HG02623 (cell line): ENCODE measurements at regions not wholly inside any gene's neighbourhood (a gene's known extent, or its start where the extent isn't known, plus 50 kb on each side); places are given as distances from the start of the nearest gene placed in this dataset.
"Not testable (repeated sequence)": the region's sequence is repeated elsewhere in the genome, so short reads cannot be mapped to it uniquely, and the experiment has no call there.

ENCODE experiments used
- ATAC-seq: cut with Tn5 transposase; IDR thresholded peaks from one replicate; pipeline ENCODE4 v1.9.1; 2021; ENCODE audit warnings: moderate library complexity; ENCODE audit not compliant: unreplicated experiment

DNA sequence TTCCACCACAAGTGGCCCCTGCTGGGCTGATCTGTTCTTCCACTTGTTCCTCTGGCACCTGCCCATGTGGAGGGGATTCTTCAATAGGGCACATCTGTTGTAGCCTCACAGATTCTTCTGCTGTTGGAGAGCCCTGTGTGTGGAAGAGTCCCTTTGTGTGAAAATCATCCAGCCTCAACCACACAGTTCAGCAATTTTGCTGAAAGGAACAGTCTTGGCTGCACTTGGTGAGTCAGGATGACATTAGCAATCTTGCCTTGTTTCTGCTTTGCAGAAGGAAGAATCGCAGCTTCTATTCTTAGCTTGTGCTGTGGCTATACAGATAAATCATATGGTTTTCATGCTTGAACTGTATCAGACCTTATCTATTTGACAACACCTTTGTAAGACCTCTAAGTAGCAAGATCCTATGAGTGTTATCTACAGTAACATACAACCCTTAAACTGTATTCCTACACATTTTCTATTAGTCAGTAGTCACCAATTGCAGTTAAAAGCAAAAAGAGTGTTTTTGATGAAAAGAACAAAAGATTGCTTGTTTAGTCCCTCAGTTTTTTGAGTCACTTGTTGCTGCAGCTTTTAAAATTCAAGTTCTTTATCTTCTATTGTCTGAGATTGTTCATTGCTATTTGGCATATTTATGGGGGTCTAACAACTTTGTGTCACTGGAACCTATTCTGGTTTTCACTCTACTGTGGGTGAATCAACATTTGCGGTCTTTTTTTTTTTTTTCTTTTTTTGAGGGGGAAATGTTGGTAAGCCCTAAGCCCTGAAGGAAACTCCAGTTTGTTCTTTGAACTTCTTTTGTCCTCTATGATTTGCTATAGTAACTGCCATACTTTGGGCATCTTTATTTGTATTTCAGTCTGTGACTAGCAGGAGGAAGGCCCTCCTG is 231.6 kb downstream of the TFAP2B start:
- ATAC-seq, result no peak

- ATAC-seq, result not testable (repeated sequence)
Measured at GRCh38 chr6:51052716-51053115, 234.0 kb downstream of the TFAP2B start.

- ATAC-seq, result not testable (repeated sequence)
Measured at GRCh38 chr6:51055316-51055715, 236.6 kb downstream of the TFAP2B start.

- no peak for ATAC-seq
Measured at GRCh38 chr6:51057296-51057695, 238.6 kb downstream of the TFAP2B start.

- no peak for ATAC-seq
Measured at GRCh38 chr6:51060262-51060762, 241.6 kb downstream of the TFAP2B start.

DNA sequence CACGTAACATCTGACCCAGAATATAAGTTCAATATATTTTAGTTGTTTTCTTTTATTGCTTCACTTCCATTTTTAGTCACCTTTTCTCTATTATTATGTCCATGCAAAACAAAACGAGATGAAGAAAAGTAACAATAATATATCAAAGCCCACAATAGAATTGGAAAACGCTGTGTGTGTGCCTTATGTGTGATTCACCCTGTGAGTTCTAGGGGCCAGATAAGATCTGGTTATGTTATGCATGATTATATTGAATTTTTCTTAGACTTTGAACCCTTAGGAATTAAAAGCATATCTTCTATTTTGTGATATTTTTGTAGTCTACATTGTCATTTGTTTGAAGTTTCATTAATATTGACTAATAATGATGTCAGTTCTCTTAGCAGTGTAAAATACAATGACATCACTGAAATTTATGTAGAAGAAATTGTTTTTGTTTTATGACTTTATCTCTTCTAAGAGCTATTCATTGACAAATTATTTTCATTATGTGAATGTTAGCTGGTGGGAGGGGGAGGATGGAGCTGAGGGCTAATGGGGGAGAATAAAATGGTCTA is 243.6 kb downstream of the TFAP2B start:
- ATAC-seq, result no peak

DNA sequence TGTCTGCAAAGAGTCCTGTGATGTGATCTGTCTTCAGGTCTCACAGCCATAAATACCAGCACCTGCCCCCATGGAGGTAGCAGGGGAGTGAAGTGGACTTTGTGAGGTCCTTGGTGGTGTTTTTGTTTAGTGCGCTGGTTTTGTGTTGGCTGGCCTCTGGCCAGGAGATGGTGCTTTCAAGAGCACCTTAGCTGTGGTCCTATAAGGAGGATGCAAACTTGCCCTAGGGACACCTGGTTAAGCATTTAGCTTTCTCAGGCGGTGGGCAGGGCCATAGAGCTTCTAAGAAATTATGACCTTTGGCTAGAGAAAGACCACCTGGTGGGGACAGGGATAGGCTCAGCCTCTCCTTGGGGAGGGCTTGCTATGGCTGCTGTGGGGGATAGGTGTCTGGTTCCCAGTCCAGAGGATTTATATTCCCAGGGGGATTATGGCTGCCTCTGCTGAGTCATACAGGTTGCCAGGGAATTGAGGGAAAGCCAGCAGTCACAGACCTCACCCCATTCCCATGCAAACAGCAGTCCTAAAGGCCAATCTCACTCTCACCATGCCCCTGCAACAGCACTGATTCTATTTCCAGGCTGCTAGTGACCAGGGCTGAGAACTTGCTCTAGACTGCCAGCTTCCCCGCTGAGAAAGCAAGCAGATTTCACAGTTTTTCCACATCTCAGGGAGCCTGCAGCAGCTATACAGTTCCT is 259.3 kb downstream of the TFAP2B start:
- ATAC-seq, result no peak

DNA sequence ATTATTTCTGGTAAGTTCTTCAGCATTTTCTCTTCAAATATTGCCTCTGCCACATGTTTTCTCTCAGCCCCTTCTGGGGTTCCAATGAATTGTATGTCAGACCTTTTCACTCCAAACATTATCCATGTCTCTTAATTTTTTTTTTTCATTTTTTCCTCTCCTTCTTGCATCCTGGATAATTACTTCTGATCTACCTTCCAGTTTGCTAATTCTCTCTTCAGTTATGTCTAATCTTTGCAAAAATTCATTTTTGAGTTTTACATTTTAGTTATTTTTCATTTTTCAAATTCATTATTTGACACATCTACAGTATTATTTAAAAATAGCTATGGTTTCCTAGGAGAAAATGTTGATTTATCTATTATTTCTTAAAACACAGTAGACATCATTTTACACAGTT is 271.7 kb downstream of the TFAP2B start:
- ATAC-seq, result no peak

DNA sequence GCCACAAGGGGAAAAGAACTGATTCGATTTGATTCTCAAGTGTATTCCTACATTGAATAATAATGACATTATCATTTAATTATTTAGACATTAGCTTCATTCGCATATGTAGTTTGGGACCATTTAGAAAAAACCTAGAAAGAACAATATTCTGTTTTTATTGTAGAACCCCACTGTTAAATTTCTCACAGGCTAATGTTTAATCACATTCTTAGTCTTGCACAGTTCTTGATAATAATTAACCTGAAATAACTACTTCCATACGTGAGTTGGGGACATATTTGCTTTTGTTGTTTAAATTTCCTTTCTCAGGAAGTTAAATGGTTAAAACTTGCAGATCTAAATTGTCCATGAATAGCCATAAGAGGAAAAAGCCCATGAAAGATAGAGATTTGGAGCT is 275.2 kb downstream of the TFAP2B start:
- no peak for ATAC-seq

DNA sequence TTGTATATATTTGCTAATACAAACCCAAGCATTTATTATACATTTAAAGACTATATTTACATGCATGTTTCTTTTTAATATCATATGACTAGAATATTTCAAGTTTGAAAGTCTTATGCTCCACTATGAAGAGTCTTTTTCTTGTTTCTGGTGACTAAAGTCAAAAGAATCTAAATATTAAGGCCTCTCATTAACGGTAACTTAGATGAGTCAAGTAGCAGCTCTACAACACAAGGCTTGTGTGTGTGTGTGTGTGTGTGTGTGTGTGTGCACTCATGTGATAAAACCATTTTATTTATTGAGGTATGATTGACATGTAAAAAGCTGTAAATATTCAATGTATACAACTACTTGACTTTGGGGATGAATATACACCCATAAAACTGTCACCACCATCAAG is 275.6 kb downstream of the TFAP2B start:
- no peak for ATAC-seq

DNA sequence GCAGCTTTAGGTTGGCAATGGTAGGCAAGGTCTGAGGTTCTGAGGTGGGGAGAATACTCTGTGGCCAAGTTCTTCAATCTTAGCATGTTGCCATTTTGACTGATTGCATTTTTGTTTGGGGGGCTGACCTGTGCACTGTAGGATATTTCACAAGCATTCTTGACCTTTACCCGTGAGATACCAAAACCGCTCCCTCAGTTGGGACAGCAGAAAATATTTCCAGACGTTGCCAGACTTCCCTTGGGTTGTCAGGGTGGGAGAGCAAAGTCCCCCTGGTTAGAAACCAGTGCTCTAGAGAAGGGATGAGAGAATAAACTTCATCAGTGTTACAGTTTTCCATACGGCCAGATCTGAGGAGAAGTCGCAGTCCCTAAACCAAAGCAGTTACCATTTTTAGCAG is 279.6 kb downstream of the TFAP2B start:
- ATAC-seq, result no peak

- no peak for ATAC-seq
Measured at GRCh38 chr6:51098791-51099190, 280.1 kb downstream of the TFAP2B start.

DNA sequence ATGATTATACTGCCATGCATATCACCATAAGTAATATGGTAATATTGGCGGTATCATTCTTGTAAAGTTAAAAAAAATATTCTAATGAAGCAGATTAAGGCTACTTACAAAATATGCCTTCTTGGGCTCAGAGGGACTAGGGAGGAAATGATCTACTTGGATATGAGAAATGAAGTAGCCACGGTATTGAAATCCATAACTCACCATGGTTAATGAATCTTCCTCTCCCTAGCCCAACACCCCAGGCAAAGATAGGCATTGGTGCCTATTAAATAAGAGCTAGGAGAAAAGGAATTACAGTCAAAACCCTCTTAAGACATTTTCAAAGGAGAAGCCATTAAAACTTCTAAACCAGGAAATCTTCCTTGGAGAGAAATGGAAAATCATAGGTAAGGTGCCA is 280.5 kb downstream of the TFAP2B start:
- ATAC-seq, result no peak

GRCh38 chr6:51105357-51105756 is 286.7 kb downstream of the TFAP2B start:
- ATAC-seq, result no peak

DNA sequence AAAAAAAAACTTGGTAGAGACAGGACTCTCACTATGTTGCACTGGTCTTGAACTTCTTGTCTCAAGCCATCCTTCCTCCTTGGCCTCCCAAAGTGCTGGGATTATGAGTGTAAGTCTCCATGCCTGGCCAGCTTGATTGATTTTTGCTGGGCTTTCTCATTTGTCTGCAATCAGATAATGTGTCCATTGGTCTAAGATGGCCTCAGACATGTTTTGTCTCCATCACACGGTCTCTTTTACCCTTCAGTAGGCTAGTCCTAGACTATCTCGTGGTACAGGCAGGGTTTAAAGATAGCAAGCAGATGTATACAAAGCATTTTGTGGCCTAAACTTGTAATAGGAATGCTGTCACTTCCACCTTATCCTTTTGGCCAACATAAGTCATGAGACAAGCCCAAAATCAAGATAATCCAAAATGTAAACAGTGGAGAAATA is 289.1 kb downstream of the TFAP2B start:
- ATAC-seq, result no peak

GRCh38 chr6:51108563-51109234 is 290.0 kb downstream of the TFAP2B start:
- ATAC-seq, result no peak

GRCh38 chr6:51112731-51113130 is 294.1 kb downstream of the TFAP2B start:
- ATAC-seq, result no peak

- ATAC-seq, result no peak
Measured at GRCh38 chr6:51116723-51117122, 298.1 kb downstream of the TFAP2B start.

DNA sequence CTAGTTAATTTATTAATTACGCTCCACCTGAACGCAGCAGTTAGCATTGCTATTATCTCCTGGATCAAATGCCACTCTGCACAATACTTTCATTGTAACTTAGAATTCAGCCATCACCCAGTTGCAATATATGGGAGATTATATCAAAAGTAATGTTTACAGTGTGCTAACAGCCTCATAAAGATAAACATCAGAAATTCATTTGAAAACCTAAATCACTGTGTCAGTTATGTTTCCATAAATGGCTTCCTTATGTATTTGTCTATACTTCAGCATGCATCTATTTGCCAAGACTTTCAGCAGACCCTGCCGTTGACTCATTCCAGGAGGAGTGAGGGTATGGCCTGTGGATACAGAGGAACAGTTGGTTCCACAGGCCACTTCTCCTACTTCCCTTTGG is 300.1 kb downstream of the TFAP2B start:
- no peak for ATAC-seq

DNA sequence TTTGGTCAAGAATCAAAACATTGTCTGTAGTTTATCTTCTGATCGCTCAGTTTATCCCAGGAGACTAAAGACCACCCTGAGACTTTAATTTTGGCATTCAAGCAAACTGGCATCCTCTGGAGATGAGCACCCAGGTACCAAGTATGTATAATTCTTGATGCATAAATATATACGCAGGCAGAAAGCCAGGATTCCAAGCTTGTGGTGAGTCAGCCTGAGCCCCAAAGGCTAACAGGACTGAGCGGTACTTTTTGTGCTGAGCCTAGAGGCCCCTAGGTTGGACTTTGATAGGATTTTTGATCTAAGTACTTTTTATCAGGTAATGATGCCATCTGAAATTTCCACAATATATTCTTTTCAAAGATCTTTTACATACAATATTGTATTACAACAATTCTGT is 301.3 kb downstream of the TFAP2B start:
- ATAC-seq, result no peak

- ATAC-seq, result not testable (repeated sequence)
Measured at GRCh38 chr6:51121380-51121976, 302.8 kb downstream of the TFAP2B start.
